ENCODE measurements at regions not wholly inside any gene's neighbourhood (a gene's known extent, or its start where the extent isn't known, plus 50 kb on each side); places are given as distances from the start of the nearest gene placed in this dataset.
A peak's percentile ranks its signal among the peaks of the same experiment; 100 is the strongest.

DNA sequence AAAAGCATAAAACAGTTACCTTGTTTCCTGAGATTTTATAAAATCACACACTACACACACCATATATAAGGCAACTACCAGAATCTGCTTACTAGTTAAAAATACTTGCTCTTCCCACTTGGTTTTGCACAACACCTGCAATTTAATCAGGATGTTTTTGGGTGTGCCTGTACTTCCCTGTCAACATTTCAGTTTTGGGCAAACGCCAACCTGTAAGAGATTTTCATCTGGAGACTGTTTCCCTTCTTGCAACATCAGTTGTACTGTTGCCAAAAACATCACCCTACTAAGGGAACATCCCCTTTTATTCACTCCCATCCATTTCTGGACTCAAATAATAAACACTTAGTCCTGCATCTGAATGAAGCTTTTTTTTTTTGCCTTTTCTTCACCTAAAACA, 172.3 kb downstream of the DUSP6 start:
- intact Hi-C loops (cut with DNase I) = loop anchor here in 3 of 10 donors (2.0 to 10.0 kb wide), 3 partner anchors 19 to 95 kb away; no protein-coding TSS in a partner anchor
- H3K27ac ChIP-seq = no peak overlapping the region
- H3K36me3 ChIP-seq = no peaks in the 10 kb centered on the region
- no peak overlapping the region for H3K4me3 ChIP-seq
- no peaks in the 10 kb centered on the region for H3K9me3 ChIP-seq
- DNase-seq (peak in 3 of 5 donors; percentile 35 to 75 (median 62)), ATAC-seq (peak; percentile 73 to 93 (median 84))
- 8 to 31% (median 24%) methylated on average over 1 of the region's 1 CpG for WGBS, 4 donors
- TF ChIP-seq, protein P1, sequence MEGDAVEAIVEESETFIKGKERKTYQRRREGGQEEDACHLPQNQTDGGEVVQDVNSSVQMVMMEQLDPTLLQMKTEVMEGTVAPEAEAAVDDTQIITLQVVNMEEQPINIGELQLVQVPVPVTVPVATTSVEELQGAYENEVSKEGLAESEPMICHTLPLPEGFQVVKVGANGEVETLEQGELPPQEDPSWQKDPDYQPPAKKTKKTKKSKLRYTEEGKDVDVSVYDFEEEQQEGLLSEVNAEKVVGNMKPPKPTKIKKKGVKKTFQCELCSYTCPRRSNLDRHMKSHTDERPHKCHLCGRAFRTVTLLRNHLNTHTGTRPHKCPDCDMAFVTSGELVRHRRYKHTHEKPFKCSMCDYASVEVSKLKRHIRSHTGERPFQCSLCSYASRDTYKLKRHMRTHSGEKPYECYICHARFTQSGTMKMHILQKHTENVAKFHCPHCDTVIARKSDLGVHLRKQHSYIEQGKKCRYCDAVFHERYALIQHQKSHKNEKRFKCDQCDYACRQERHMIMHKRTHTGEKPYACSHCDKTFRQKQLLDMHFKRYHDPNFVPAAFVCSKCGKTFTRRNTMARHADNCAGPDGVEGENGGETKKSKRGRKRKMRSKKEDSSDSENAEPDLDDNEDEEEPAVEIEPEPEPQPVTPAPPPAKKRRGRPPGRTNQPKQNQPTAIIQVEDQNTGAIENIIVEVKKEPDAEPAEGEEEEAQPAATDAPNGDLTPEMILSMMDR (IDR thresholded peaks at IDR 0.05) = no peak
- TF ChIP-seq POLR2A (IDR thresholded peaks at IDR 0.05) = no peak
- peaks cover 0 to 37% (median 15%) of the 10 kb centered on the region in 12 donors for H3K4me1 ChIP-seq
- no peaks in the 10 kb centered on the region for H3K27me3 ChIP-seq

DNA sequence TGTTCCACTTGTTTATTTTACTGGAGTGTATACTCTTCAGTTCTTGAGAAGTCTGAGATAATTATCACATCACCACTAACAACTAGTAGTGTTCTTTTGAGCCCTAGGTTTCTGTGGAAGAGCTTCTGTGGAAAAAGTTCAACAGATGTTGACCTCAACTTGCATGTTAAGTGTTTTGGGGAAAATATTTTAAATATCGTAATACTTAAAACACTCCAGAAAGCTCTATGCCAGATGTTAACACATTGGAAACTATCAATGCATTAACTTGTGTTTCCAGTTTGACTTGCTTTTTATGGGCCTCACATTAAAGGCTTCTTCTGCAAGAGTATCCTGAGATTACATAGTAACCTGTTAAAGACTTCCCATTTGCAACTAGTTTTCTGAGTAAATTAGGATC, 173.1 kb downstream of the DUSP6 start:
- H3K27me3 ChIP-seq = no peaks in the 10 kb centered on the region
- intact Hi-C loops (cut with DNase I) = loop anchor here in 2 of 10 donors (2.0 to 5.0 kb wide), 2 partner anchors 20 to 58 kb away; no protein-coding TSS in a partner anchor
- H3K4me1 ChIP-seq = peaks cover 0 to 34% (median 15%) of the 10 kb centered on the region in 12 donors
- no peaks in the 10 kb centered on the region for H3K9me3 ChIP-seq
- H3K4me3 ChIP-seq = no peak overlapping the region
- DNase-seq (no peak), ATAC-seq (no peak)
- no peaks in the 10 kb centered on the region for H3K36me3 ChIP-seq
- WGBS, 4 donors = 68 to 88% (median 75%) methylated on average over 1 of the region's 1 CpG
- no peak overlapping the region for H3K27ac ChIP-seq
- TF ChIP-seq, protein P1 (IDR thresholded peaks at IDR 0.05) = no peak
- no peak for TF ChIP-seq POLR2A (IDR thresholded peaks at IDR 0.05)

DNA sequence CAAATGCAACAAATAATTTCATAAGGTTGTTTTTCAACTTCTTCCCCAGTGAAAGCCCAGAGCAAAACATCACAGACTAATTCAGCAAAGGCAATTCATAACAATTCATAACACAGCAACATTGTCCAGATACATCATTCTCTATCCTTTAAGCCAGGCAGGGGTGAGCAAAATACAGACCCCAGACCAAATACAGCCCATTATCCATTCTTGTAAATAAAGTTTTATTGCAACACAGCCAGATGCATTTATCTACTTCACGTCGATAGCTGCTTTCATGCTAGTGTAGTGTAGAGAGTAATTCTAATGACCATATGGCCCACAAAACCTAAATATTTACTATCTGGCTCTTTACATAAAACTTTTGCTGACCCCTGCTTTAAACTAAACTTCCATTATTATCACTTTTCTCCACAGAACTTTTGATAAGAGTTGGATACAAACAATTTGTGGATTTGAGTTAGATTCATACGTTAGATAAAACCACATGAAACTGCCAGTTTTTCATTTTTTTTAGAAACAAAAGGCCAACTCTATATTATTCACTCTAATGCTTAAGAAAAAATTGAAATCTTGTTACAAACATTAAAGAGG, 174.4 kb downstream of the DUSP6 start:
- Histone ChIP-seq H3K9me3 (no peaks in the 10 kb centered on the region), H3K4me1 (peaks cover 0 to 40% (median 15%) of the 10 kb centered on the region in 12 donors), H3K27me3 (no peaks in the 10 kb centered on the region), H3K4me3 (no peak overlapping the region), H3K27ac (no peak overlapping the region), H3K36me3 (no peaks in the 10 kb centered on the region)
- ATAC-seq = no peak
- TF ChIP-seq, protein P1 (IDR thresholded peaks at IDR 0.05) = no peak
- no peak for TF ChIP-seq POLR2A (IDR thresholded peaks at IDR 0.05)
- intact Hi-C loops (cut with DNase I) = loop anchor here in 2 of 10 donors (2.0 to 5.0 kb wide), 2 partner anchors 21 to 59 kb away; no protein-coding TSS in a partner anchor
- 91 to 96% (median 94%) methylated on average over 3 of the region's 3 CpGs for WGBS, 4 donors
- DNase-seq = no peak

DNA sequence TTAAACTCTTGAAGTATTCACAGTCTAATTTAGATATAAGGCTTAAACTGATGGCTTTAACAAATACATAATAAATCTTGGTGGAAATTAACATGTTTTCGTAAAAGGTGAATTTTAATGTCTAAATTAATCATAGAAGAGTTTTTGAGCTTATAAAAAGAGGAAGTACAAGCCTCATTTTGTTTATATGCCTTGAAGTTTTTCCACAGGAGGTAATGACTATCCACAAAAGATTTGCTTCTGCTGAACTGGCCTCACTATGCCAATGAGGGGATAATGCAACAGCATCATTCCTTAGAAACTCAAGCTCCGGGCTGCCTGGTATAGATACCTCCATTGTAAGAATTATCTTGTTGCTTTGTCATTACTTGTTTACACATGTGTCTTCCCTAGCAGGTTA, 175.6 kb downstream of the DUSP6 start:
- peaks cover 0 to 10% (median 4%) of the 10 kb centered on the region in 12 donors for H3K9me3 ChIP-seq
- no peak overlapping the region for H3K27ac ChIP-seq
- TF ChIP-seq POLR2A (IDR thresholded peaks at IDR 0.05) = no peak
- TF ChIP-seq, protein P1 (IDR thresholded peaks at IDR 0.05) = no peak
- H3K36me3 ChIP-seq = no peaks in the 10 kb centered on the region
- peaks cover 0 to 35% (median 15%) of the 10 kb centered on the region in 12 donors for H3K4me1 ChIP-seq
- no peak for ATAC-seq
- H3K27me3 ChIP-seq = no peaks in the 10 kb centered on the region
- DNase-seq = no peak
- intact Hi-C loops (cut with DNase I) = loop anchor here in 1 of 10 donors (5.0 kb wide), 1 partner anchor 61 kb away; no protein-coding TSS in a partner anchor
- H3K4me3 ChIP-seq = no peak overlapping the region
- WGBS, 4 donors = 85 to 94% (median 90%) methylated on average over 2 of the region's 2 CpGs

Measured in heart left ventricle (tissue), 16 donors.